Posterior cingulate gyrus (tissue), 11 donors: ENCODE measurements at regions not wholly inside any gene's neighbourhood (a gene's known extent, or its start where the extent isn't known, plus 50 kb on each side); places are given as distances from the start of the nearest gene placed in this dataset.

Experiments
- DNase-seq, 10 donors: peaks; one replicate each; pipeline versions ENCODE4 v3.0.0 to v3.0.0-alpha.2; 2020 to 2021; ENCODE audit warnings: mixed read lengths in 3 of 10
- intact Hi-C: fragments of 100-400 bp; cut with DNase I; formaldehyde crosslinking; loops from one replicate; pipeline ENCODE4 v1.15.1; 2023

DNA sequence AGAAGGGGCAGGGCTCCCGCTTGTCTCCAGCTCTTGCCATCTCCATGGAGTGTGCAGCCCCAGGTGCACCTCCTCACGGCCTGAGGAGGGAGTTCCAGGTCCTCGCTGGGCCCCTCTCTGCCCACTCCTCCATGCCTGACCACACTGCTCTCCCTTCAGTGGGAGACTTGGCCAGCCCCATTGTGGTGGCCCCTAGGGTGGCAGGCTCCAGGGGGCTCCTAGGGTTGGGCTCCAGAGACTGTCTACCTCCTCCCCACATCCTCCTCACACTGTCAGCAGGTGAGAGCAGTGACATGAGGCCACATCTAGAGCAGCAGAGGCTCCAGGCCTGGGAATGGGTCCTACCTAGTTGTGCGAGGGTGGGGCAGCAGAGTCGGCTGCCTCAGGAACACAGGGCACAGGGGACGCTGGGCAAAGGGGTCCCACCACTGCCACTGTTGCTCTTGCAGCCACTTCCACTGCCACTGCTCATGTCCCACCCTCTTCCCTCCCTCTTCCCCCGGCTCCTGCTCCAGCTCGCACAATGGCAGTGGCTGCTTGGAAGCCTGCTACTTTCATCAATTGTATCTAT is 514.8 kb downstream of the MRPL39 start:
- intact Hi-C loops, result no loop called here
- DNase-seq, result peak in 2 of 10 donors; percentile 46 to 69

DNA sequence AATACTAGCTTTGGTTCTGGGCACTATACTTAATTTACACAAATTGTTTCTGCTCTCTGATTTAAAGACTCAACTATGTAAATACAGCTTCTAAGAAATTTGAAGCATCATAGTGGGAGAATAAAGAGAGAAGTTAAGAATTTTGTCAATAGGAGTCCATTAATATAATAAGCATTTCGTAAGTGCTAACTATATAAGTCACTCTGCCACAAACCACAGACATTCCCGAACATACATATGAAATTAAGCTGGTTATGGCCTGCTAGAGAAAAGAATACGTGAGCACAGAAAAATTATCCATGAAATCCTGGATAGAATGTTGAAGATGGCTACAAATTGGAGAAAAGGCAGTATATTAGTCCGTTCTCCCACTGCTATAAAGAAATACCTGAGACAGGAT is 526.2 kb downstream of the MRPL39 start:
- no peak for DNase-seq
- intact Hi-C loops, result no loop called here

DNA sequence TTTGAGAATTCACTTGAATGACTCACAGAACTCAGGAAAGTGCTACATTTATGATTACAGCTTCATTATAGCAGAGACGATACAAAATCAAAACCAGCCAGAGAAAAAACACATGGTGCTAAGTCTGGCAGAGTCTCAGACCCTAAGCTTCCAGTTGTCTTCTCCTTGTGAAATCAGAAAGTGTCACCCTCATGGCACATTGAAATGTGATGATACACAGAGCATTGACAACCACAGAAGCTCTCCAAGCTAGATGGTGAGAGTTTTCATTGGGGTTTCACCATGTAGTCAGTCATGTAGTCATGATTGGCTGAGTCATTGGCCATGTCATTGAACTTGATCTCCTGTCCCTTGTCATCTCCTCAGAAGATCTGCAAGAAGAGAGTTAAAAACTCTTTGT is 526.6 kb downstream of the MRPL39 start:
- intact Hi-C loops, result no loop called here
- no peak for DNase-seq

DNA sequence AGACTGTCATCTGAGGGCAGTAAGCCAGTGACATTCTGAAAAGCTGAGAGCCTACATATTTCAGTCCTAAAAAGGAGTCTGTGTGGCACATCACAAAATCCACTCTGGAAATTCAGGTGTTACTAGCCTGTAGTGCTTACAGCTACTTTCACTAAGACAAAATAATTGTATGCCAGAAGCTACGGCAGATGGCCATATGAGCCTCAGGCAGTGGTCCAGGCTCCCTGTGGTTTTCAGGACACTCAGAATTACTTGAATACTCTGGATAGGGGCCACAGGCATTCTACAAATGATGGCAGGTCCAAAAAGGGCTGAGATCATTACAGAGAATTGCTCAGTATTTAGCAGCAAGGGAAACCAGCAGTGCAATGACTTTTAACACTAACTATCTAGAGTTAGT is 527.1 kb downstream of the MRPL39 start:
- intact Hi-C loops, result no loop called here
- DNase-seq, result no peak

DNA sequence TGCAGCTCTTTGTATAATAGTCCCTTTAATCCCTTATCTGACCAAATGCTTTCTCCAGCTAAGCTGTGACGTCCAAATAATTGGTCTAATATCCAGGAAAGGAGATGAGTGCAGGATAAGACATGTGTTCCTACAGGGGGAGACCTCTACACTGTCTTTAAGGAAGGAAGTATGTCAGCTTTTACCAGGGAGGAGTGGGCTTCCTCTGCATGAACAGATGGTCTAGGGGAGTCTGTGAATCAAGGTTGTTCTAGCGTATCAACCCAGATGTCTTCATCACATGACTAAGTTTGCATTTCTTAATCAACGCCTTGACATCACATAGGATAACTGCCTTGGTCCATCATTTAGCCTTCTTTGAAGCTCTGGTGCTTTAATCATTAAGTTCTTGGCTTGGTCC is 528.2 kb downstream of the MRPL39 start:
- intact Hi-C loops, result no loop called here
- DNase-seq, result no peak

DNA sequence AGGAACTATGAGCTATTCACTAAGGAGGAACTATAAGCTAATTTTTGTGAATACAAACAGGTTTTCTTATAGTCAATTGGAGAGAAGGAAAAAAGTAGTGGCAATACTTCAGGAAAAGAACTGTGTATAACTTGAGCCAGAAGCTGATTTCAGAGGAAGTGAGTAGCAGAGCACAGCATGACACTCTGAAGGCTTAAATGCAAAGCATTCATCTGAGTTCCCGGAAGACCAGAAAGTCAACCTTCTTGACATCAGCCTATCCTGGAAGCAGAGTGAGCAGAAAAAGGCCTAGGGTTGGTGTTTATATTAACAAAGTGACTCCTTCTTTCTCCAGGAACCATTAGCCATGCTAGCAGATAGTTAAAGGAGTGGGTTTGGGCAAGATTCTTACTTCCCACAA is 545.2 kb downstream of the MRPL39 start:
- no peak for DNase-seq

DNA sequence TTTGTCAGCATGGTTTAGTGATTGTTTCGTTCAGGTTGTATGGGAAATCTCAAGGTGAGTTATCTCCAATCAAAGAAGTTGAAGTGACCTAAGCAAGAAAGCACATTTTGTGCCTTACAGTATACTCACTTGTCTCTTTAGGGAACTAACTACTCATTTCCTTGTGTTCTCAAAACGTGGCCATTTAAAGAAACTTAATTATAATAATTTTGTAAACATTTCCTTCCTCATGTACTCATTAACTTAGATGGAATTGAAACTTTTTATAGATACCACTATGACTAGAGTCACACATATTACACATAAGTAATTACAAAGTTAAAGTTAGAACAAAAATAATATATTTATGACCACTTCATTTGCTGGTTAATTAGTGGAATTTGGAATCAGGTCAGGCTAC is 552.6 kb downstream of the MRPL39 start:
- DNase-seq, result no peak
- intact Hi-C loops, result no loop called here

More for the DNA sequence above, 545.2 kb downstream of the MRPL39 start:
- intact Hi-C loops, result no loop called here

DNA sequence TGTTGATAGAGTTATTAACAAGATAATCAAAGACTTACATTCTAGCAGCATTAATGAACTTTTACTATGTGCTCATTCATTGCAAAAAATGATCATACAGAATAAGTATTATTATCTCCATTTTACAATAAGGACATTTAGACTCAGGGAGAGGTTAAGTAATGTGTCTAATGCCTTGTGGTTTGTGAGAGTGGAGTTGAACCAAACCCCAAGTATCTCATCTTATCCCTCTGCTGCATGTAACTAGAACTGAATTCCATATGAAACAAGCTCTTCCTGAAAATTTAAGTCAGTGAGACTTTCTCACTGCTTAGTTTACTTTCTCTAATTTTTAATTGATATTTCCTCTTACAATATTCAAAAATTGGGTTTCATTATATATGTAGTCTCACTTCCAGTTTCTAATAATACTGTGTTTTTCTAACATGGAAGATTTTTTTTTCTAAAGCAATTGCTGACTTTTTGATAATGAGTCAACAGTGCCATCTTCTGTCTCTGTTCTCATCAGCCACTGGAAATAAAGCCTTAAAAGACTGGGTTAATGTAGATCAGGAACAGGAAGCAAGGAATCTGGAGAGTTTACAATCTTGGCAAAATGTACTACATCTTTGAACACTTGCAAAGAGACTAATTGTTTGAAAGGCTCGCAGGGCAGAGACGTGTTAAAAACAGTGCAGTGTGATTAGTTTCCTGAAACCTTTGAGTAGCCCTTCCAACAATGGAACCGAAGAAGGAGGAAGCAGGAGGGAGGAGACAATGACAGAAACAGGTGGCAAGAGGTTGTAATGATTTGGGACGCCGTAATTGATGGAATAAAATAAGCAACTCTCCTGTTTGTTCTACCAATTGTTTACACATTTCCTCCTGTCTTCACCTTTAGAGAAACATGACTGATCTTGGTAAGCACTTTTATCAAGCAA is 567.6 kb downstream of the MRPL39 start:
- no peak for DNase-seq
- intact Hi-C loops, result no loop called here

DNA sequence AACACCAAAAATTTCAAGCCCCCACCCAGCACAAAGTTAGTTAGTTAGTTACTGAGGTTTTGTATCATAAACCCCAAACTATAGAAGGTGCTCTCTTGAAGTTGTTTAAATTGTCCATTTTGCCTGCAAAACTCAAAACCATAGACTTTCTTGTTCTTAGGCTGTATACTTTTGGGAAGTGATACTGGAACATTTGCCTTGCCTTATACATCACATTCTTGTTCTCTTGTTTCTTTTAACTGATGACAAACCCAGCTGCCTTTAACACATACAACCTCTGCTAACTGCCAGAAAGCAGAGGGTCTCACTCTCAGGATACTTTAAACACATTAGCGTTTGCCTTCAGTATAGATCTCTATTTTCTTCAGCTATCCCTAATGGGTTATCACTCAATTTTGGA is 570.5 kb downstream of the MRPL39 start:
- no peak for DNase-seq

DNA sequence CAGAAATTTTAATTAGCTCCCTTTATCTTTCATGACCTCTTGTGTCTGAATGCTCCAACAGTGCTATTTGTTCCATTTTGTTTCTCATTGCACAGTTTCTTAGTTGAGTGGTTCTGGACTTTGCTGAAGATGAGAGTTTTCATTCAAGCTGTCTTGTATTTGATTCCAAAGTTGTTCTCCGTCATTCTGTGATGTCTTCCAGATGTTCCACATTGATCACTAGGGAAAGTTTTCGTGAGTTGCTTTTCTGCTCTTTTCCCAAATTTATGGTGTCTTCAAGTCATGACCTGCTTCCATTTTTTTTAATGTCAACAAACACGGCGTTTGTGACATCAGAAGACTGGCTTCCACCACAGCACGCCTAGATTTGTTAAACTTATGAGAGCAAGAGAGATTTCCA is 575.5 kb downstream of the MRPL39 start:
- no peak for DNase-seq
- intact Hi-C loops, result no loop called here

More for the DNA sequence above, 570.5 kb downstream of the MRPL39 start:
- intact Hi-C loops, result no loop called here

DNA sequence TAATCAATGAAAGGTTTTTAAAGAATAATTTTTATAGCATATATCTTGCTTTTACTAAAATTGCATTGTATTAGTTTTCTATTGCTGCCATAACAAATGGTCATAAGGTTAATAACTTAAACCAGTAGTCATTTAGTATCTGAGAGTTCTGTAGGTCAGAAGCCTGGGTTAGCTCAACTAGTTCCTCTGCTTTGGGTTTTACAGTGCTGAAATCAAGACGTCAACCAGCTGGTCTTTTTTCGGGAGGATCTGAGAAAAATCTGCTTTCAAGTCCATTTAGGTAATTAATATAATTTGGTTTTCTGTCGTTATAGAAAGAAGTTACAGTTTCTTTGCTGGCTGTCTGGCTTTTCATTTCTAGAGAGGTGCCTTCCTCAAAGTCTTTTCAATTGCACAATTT is 577.7 kb downstream of the MRPL39 start:
- no peak for DNase-seq
- intact Hi-C loops, result no loop called here

DNA sequence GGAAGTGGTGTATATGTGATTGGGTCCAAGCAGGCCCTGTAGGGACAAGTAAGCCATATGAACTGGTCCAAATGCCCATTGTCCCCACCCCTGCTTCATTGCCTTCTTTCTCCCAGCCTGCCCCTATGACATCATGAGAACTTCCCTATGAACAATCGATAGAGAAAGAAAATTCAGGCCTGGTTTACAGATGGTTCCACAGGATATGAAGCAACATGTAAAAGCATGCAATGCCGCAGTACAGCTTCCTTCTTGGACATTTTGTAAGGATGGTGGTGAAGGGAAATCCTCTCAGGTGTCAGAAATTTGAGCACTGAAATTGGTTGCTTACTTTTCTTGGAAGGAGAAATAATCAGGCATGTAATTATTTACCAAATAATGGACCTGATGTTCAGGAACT is 581.7 kb downstream of the MRPL39 start:
- intact Hi-C loops, result no loop called here
- DNase-seq, result no peak

DNA sequence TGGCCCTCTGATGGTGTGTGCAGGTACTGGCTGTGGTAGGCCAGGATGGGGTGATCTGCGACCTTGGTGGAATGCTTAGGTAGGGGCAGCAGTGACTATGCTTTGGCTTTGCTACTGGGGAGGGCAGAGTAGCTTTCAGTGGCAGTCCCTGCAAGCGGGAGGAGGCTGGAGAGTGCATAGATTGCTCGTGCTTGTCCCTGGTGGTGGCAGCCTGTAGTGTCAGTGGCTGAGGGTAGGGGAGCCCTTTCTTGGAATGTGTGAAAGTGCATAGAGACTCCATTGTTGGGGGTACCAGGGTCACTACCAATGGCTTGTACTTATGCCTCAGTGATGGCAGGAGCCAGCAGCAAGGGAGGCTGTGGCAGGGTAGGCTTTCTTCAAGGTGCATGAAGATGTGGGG is 582.6 kb downstream of the MRPL39 start:
- DNase-seq, result no peak
- intact Hi-C loops, result no loop called here

DNA sequence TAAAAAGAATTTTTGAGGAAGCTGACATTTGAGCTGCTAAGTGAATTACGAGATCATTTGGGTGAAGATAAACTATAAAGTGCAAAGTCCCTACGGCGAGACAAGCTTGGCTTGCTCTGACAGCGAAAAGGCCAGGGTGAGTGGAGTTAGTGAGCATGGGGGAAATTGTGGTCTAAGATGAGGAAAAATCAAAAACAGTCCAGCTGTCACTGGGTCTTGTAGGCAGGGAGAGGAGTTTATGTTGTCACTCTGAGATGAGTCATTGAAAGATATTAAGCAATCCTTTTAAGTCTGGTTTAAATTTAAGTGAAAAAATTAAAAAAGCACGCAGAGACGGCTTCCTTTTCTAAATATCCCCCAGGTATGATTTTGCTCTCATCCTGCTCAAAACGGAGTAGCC is 601.9 kb downstream of the MRPL39 start:
- no peak for DNase-seq
- intact Hi-C loops, result no loop called here

DNA sequence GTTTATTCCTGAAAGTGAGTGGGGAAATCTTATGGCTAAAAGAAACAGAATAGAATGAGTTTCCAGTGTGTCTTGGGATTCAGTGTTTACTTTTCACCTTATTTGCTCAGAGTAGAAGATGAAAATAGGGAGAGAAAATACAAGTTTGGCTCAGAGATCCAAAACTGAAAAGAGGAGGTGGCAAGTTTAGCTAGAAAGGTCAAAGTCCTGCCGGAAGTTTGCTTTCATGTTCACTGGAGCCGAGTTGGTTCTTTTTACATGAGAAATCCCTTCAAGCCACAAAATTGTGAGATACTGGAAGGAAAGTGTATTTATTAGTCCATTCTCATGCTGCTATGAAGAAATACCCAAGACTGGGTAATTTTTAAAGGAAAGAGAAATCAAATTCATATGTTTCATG is 604.6 kb downstream of the MRPL39 start:
- intact Hi-C loops, result no loop called here
- DNase-seq, result no peak

DNA sequence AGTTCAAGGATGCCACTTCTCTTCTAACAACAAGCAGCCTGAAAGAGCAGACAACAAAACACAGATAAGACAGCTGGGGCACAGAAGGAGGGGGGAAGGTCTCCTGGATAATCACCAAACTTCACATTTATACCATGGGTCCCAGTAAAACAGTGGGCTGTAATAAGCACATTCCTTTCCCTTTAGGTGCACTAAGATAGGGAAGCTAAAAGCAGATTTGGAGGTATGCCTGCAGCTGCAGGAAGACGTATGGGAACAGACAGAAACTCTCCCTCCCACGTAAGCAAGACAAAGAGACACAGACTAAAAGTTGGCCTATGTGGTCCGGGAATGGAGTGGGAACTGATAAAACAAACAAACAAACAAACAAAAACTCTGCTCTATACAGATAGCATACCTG is 612.1 kb downstream of the MRPL39 start:
- intact Hi-C loops, result no loop called here
- DNase-seq, result no peak

DNA sequence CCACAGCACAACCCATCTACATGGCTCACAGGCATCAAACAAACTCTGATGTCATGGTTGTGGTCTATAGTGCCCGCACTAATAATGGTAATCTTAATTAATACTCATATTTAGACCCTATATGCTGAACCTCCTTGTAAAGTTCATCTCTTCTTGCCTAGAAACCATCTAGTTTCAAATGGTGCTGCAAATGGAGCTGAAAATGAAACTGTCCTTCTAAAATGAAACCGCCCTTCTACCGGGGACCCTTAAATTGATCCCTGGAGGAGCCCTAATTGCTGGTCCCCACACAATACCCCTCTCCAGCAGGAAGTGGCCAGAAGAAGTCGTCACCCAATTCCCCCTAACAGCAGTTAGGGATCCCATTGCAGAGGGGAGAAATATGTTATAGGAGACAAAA is 612.6 kb downstream of the MRPL39 start:
- intact Hi-C loops, result no loop called here
- DNase-seq, result no peak

DNA sequence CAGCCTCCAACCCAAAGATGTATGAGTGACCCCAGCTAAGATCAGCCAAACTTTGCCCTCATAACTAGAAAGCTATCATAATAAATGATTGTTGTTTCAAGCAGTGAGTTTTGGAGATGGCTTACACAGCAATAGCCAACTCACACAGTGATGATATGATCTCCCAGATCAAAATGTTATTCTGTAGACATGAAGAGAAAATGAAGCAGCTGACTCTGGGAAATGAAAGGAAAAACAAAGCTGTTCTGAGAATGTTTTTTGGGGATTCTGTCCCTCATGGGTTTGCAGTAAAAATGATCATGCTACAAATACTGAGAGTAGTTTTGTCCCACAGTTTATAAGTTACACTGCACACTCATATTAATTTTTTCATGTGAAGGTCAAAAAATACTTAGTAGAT is 617.8 kb downstream of the MRPL39 start:
- DNase-seq, result no peak
- intact Hi-C loops, result no loop called here

DNA sequence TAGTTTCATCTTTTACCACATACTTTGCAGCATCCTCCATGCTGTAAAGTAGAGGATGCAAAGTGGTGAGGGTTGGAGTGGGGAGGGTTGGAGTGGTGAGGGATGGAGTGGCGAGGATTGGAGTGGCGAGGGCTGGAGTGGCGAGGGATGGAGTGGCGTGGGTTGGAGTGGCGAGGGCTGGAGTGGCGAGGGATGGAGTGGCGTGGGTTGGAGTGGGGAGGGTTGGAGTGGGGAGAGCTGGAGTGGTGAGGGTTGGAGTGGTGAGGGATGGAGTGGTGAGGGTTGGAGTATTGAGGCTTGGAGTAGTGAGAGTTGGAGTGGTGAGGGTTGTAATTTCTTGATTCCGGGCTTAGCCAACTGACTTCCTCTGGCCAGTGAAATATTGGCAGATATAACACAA is 618.3 kb downstream of the MRPL39 start:
- intact Hi-C loops, result no loop called here
- no peak for DNase-seq

DNA sequence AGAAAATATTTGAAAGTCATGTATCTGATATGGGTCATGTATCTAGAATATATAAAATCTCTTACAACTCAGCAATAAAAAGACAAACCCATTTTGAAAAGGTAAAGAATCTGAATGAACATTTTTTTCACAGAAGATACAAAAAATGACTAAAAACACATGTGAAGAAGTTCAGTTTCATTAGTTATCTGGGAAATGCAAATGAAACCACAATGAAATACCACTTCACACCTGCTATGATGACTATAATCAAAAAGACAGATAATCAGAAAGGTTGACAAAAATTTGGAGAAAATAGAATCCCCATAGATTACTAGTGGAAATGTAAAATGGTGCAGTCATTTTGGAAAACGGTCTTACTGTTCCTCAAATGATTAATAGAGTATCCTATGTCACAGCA is 631.0 kb downstream of the MRPL39 start:
- DNase-seq, result no peak
- intact Hi-C loops, result no loop called here

DNA sequence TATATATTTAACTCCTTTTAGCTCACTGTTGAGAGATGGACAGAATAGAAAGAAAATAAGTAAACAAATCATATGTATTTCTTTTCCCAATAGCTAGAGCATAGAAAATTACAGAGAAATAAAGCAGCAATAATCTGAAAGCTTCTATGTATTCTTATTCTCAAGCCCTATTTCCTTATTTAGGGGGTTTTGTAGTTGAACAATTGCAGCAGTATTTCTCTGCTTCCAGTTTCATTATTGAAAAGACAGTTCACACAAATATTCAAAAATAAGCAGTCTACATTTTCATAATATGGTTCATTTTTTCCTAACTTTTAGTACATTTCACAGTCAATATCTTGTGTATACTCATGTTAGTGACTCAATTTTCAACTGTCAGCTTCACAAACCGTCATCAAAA is 638.2 kb downstream of the MRPL39 start:
- no peak for DNase-seq
- intact Hi-C loops, result no loop called here

DNA sequence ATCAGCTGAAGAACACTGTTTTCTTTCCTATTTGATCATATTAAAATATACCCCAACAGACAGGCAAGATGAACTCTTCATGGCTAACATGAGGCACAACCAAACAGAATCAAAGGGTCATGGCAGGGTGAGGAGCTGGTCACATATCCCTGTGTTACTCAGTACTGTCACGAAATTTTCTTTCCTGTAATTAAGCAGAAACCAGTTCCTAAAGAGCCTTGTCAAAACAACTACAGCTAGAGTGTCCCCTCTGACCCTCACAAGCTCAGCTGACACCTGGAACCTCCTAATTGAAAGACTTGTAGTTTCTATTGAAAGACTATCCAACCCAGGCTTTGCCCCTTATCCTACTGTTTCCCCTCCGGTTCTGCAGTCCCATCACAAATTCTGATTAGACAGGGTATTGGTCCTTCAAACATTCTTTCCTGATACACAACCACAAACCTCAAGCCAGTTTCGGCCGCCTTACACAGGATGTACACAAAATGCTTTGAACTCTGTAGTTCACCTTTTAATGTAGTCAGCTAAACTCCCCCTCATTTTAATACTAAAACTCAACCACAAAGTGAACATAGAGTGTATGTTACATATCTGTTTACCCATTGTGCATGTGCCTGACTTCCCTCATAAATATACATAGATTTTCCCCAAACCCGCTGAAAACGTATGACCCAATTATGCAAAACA is 651.9 kb downstream of the MRPL39 start:
- intact Hi-C loops, result no loop called here
- DNase-seq, result no peak
